ENCODE measurements at regions not wholly inside any gene's neighbourhood (a gene's known extent, or its start where the extent isn't known, plus 50 kb on each side); places are given as distances from the start of the nearest gene placed in this dataset.

DNA sequence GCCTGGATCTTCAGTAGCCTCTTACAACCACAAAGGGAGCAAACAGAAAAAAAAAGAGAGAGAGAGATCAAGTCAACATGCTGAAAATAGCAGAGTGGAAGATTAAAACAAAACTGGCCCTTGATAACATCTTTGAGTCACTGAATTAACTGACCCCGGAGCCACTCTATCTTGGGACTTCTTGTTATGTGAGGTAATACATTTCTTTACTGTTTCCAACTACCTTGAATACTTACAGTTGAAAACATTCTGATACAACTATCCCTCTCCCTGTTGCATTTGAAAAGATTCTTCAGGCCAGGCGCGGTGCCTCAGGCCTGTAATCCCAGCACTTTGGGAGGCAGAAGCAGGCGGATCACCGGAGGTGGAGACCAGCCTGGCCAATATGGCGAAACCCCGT is 208.1 kb downstream of the MEMO1 start:
- TF ChIP-seq GATA3 (IDR thresholded peaks at IDR 0.05; ENCODE audit: low read depth, low read length) = no peak
- TF ChIP-seq GATA2 (IDR thresholded peaks at IDR 0.05; ENCODE audit: low read depth, low read length) = no peak
